Right renal pelvis (tissue), 4 donors: ENCODE measurements at regions not wholly inside any gene's neighbourhood (a gene's known extent, or its start where the extent isn't known, plus 50 kb on each side); places are given as distances from the start of the nearest gene placed in this dataset.
"Not testable (repeated sequence)": the region's sequence is repeated elsewhere in the genome, so short reads cannot be mapped to it uniquely, and the experiment has no call there.

Experiments used
- DNase-seq, 4 donors: peaks; one replicate each; pipeline ENCODE4 v3.0.0-alpha.2; 2013; ENCODE audit warnings: low read depth in 4 of 4, low spot score in 3 of 4, missing footprints in 1 of 4

- no peak for DNase-seq
Measured at GRCh38 chr1:100791586-100791985, 72.0 kb downstream of the VCAM1 start.

GRCh38 chr1:100793659-100794058, 74.1 kb downstream of the VCAM1 start:
- no peak for DNase-seq

GRCh38 chr1:100794748-100795645, 75.5 kb downstream of the VCAM1 start:
- DNase-seq: peak in 3 of 4 donors; percentile 15 to 38 (median 28)

- DNase-seq: no peak
Measured at GRCh38 chr1:100795646-100795985, 76.1 kb downstream of the VCAM1 start.

GRCh38 chr1:100796046-100796445, 76.5 kb downstream of the VCAM1 start:
- no peak for DNase-seq

GRCh38 chr1:100799548-100799947, 80.0 kb downstream of the VCAM1 start:
- no peak for DNase-seq

GRCh38 chr1:100799954-100800612, 80.5 kb downstream of the VCAM1 start:
- DNase-seq: no peak

- DNase-seq: not testable (repeated sequence)
Measured at GRCh38 chr1:100801256-100801655, 81.7 kb downstream of the VCAM1 start.

GRCh38 chr1:100803280-100803679, 83.7 kb downstream of the VCAM1 start:
- DNase-seq: not testable (repeated sequence)

GRCh38 chr1:100806601-100807000, 87.1 kb downstream of the VCAM1 start:
- DNase-seq: no peak

GRCh38 chr1:100810360-100810759, 84.3 kb downstream of the EXTL2 start:
- DNase-seq: no peak

- DNase-seq: no peak
Measured at GRCh38 chr1:100811808-100812207, 82.8 kb downstream of the EXTL2 start.

- DNase-seq: not testable (repeated sequence)
Measured at GRCh38 chr1:100814938-100815337, 79.7 kb downstream of the EXTL2 start.

- DNase-seq: no peak
Measured at GRCh38 chr1:100816049-100816448, 78.6 kb downstream of the EXTL2 start.

GRCh38 chr1:100820195-100820594, 74.4 kb downstream of the EXTL2 start:
- DNase-seq: not testable (repeated sequence)

GRCh38 chr1:100821919-100822318, 72.7 kb downstream of the EXTL2 start:
- DNase-seq: not testable (repeated sequence)
